ENCODE measurements at regions not wholly inside any gene's neighbourhood (a gene's known extent, or its start where the extent isn't known, plus 50 kb on each side); places are given as distances from the start of the nearest gene placed in this dataset.

DNA sequence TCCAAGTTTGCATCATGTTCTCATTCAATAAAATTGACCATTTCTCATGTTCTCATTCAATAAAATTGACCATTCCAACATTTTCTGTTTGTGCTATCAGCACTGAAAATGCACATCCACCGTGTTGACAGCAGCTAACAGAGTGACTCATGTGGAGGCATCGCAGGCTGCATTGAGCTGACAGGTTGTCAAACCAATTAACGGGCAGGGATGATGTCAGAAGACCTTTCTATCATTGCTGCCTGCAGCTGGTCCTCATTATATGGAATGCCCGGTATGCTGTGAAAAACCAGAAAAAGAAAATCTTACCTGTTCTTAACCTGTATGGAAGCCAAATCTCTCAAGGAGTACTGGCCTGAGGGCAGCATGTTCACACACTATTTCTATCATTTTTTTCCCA lies 202.0 kb downstream of the SMIM20 start:
- TF ChIP-seq, protein P1, sequence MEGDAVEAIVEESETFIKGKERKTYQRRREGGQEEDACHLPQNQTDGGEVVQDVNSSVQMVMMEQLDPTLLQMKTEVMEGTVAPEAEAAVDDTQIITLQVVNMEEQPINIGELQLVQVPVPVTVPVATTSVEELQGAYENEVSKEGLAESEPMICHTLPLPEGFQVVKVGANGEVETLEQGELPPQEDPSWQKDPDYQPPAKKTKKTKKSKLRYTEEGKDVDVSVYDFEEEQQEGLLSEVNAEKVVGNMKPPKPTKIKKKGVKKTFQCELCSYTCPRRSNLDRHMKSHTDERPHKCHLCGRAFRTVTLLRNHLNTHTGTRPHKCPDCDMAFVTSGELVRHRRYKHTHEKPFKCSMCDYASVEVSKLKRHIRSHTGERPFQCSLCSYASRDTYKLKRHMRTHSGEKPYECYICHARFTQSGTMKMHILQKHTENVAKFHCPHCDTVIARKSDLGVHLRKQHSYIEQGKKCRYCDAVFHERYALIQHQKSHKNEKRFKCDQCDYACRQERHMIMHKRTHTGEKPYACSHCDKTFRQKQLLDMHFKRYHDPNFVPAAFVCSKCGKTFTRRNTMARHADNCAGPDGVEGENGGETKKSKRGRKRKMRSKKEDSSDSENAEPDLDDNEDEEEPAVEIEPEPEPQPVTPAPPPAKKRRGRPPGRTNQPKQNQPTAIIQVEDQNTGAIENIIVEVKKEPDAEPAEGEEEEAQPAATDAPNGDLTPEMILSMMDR (IDR thresholded peaks at IDR 0.05; ENCODE audit: low read depth, low read length), result no peak
- no peak overlapping the region for H3K4me3 ChIP-seq (ENCODE audit: low read depth, low read length)

DNA sequence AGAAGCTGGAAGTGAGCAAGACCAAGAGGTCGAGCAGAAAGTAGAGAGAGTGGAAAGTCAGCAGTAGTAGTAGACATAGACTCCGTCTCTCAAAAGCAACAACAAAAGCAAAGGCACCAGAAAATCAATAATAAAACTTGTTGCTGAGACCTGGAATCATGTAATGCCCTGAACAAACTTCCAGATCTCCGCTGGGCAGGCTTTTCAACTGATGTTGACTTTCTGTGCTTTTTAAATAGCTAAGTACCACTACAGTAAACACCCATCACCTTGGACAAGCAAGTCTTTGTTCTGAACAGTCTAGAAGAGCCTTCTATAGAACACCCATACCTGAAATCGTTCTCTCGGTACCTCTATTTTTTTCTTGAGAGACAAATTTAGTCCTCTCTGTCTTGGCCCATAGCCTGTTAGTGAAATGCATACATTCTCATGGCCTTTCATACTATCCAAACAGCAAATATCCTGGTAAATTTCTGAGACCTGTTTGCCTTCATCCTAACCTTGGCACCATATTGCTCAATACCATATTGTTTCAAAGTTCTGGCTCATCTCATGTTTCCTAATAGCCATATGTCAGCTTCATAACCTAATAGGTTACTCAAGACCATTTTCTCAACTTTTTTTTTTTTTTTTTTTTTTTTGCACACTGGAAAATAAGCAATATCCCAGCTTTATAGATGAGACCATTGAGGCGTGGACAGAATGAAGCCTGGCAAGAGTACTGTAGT lies 200.6 kb upstream of the RBPJ start:
- TF ChIP-seq, protein P1 (IDR thresholded peaks at IDR 0.05; ENCODE audit: low read depth, low read length), result no peak

DNA sequence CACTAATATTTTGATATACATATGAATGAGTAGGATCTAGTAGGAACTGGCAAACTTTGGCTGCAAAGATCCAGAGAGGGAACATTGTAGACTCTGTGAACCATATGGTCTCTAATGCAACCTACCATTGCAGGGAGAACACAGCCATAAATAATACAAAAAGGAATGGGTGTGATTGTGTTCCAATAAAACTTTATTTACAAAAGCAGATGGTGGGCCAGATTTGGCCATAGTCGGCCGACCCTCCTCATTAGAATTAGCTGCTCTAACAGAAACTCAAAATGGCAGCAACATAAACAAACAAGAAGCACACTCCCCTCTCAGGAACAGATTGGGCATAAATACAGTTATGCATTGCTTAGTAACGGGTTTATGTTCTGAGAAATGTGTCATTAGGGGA lies 198.1 kb upstream of the RBPJ start:
- TF ChIP-seq, protein P1 (IDR thresholded peaks at IDR 0.05; ENCODE audit: low read depth, low read length), result no peak

More for the DNA sequence above, 200.6 kb upstream of the RBPJ start:
- H3K4me3 ChIP-seq (ENCODE audit: low read depth, low read length), result no peak overlapping the region

DNA sequence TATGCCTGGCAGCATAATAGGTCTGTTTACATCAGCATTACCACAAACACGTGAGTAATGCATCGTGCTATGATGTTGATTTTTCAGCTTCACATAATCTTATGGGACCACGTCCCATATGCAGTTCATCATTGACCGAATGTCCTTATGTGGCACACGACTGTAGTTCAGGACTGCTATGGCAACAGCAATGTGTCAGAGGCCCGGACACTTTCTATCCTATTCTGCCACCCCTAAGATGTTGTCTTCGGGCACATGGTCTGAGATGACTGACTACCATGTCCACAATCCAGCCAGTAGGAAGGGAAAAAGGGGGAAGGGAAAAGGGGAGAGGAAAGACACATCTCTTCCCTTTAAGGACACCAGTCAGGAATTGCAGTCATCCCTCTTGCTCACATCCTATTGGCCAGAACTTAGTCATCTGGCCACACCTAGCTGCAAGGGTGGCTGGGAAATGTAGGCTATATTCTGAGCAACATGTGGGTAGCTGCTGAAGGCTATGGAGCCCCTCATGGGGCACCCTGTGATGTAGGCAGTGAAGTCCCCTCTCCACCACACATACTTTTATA lies 196.0 kb upstream of the RBPJ start:
- H3K4me3 ChIP-seq (ENCODE audit: low read depth, low read length), result no peak overlapping the region; the same call in 1 of the 2 replicates
- TF ChIP-seq, protein P1 (IDR thresholded peaks at IDR 0.05; ENCODE audit: low read depth, low read length), result no peak

More for the DNA sequence above, 198.1 kb upstream of the RBPJ start:
- H3K4me3 ChIP-seq (ENCODE audit: low read depth, low read length), result no peak overlapping the region

DNA sequence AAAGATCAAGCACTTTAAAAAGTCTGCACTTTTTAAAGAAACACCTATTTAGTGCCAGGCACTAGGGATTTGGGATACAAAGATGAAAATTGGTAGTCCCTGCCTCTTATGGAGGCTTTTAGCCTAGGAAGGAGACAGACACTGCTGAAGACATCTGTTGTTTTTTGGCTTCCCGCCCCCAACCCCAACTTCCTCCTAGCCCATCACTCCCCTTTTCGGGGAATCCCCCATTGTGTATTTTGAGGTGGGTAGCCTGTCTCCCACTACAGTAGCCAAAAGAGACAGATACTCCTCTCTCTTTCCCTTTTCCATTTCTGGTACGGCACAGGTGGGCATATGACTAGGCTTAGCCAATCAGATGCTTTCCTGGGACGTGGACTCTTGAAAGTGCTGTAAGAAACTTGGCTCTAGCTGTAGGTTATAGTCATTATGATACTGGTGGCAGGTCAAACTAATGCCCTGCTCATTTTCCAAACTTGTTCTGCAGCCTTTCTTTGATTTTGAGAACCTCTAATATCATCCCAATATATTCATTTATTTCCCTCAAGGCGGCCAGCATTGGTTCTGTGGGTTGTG lies 194.6 kb upstream of the RBPJ start:
- H3K4me3 ChIP-seq (ENCODE audit: low read depth, low read length), result no peak overlapping the region
- TF ChIP-seq, protein P1 (IDR thresholded peaks at IDR 0.05; ENCODE audit: low read depth, low read length), result no peak

DNA sequence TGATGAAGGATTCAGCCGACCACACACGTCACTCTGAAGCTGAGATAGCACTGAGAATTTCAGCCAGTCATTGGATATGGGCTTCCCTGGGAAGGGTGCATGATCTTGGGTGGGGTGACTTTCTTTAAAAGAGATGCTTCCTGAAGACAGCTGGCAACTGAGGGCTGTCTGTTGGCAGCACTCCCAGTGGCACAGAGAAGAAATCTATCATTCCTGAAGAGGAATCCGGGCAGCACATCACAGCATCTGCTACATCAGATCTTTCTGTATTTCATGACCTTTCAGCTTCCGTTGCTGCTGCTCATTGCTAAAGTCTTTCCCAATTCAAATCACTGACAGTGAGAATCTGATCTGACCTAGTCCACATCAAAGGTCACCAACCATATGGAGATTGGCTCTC lies 193.8 kb upstream of the RBPJ start:
- no peak overlapping the region for H3K4me3 ChIP-seq (ENCODE audit: low read depth, low read length)
- TF ChIP-seq, protein P1 (IDR thresholded peaks at IDR 0.05; ENCODE audit: low read depth, low read length), result no peak

DNA sequence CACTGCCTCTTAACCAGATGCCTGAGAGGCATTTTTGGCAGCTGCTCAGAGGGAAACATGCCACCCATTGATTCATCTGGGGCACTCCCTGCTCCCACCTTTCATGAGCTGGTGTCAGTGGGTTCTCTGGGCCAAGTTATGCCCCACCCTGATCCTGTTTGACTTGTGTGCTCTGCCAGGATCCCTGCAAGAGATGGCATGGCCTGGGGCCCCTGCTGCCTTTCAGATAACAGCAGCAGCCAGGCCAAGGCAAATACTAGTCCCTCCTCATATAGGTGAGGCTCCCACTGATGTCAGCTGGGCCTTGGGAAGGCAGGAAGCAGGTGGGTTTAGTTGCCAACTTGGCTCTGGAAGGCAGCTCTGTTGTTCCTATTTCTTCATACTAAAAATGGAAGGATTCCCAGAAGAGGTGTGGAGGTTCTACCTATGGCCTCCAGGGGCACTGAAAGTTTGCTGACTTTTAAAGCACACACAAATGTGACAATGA lies 192.9 kb upstream of the RBPJ start:
- TF ChIP-seq, protein P1 (IDR thresholded peaks at IDR 0.05; ENCODE audit: low read depth, low read length), result no peak
- no peak overlapping the region for H3K4me3 ChIP-seq (ENCODE audit: low read depth, low read length)

Measured in WI38 (cell line).